NT2/D1 (cell line): ENCODE measurements at regions not wholly inside any gene's neighbourhood (a gene's known extent, or its start where the extent isn't known, plus 50 kb on each side); places are given as distances from the start of the nearest gene placed in this dataset.

Experiments used
- SUZ12 ChIP-seq: IDR thresholded peaks from 2 replicates; pipeline ENCODE4 v1.6.1; 2011; ENCODE audit not compliant: insufficient read length, insufficient read depth; ENCODE audit errors: extremely low read depth
- YY1 ChIP-seq: IDR thresholded peaks from 2 replicates; pipeline ENCODE4 v1.6.1; 2011; ENCODE audit not compliant: insufficient read length, insufficient read depth
- ZNF274 ChIP-seq: IDR thresholded peaks from 2 replicates; pipeline ENCODE4 v1.6.1; 2011; ENCODE audit warnings: mild to moderate bottlenecking, low read depth, low read length

DNA sequence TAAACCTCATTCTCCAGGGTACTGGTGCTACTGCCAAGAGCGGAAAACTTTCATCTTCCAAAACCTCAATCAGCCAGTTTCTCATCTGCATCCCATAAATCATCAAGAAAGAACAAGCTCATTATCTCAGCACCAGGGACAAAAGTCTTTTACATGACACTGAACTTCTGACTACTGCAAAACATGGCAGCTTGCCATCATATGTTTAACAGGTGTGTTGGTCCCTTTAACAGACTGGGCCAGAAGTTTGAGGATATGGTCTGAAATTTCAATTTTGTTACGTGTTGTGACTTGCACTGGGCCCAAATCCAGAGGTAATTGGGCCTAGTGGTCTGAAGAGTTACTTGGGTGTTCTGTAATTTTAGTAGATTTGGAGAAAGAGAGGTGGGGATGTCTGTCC lies 305.4 kb upstream of the SEL1L start:
- no peak for TF ChIP-seq YY1
- no peak for TF ChIP-seq SUZ12
- no peak for TF ChIP-seq ZNF274
